WTC11 (cell line): ENCODE measurements at regions not wholly inside any gene's neighbourhood (a gene's known extent, or its start where the extent isn't known, plus 50 kb on each side); places are given as distances from the start of the nearest gene placed in this dataset.

Experiments used
- ATAC-seq: fragments of 200-7000 bp; cut with Tn5 transposase; 2 replicates; pipeline ENCODE4 v1.10.0; 2021; ENCODE audit warnings: mild to moderate bottlenecking, moderate library complexity
- CTCF ChIA-PET: fragments of 300-600 bp; sonication (Branson Sonifier 250); formaldehyde crosslinking; loops from one replicate; lab custom pipeline; 2021; ENCODE audit warnings: antibody characterized with exemption; lab: Charles Lee
- POLR2A ChIA-PET: fragments of 350-600 bp; sonication (Branson Sonifier 250); formaldehyde crosslinking; loops from one replicate; lab custom pipeline; 2021; ENCODE audit warnings: antibody characterized with exemption; lab: Charles Lee
- DNase-seq: peaks from one replicate; pipeline ENCODE4 v3.0.0; 2021; ENCODE audit warnings: low spot score
- H3K27ac Mint-ChIP-seq: 2 replicates; pipeline ENCODE4 v1.8.0; 2021; ENCODE audit warnings: mixed read lengths
- H3K27me3 Mint-ChIP-seq: 2 replicates; pipeline ENCODE4 v1.8.0; 2021; ENCODE audit warnings: low read depth, mild to moderate bottlenecking, moderate library complexity, mixed read lengths
- H3K36me3 Mint-ChIP-seq: 2 replicates; pipeline ENCODE4 v1.8.0; 2021; ENCODE audit warnings: mixed read lengths
- H3K4me1 Mint-ChIP-seq: 2 replicates; pipeline ENCODE4 v1.8.0; 2022; ENCODE audit warnings: mixed read lengths
- H3K4me3 Mint-ChIP-seq: 2 replicates; pipeline ENCODE4 v1.8.0; 2021; ENCODE audit warnings: mild to moderate bottlenecking, moderate library complexity, mixed read lengths
- H3K9me3 Mint-ChIP-seq: 2 replicates; pipeline ENCODE4 v1.8.0; 2021; ENCODE audit warnings: mixed read lengths
- ATF2 ChIP-seq: sonication (generic); formaldehyde crosslinking; IDR thresholded peaks from 2 replicates; pipeline ENCODE4 v1.8.1; 2022; ENCODE audit warnings: low read depth, missing genetic modification reagents, borderline replicate concordance
- CREB1 ChIP-seq: sonication (generic); formaldehyde crosslinking; IDR thresholded peaks from 2 replicates; pipeline ENCODE4 v1.8.0; 2023; ENCODE audit warnings: mild to moderate bottlenecking, missing genetic modification reagents
- ELF4 ChIP-seq: sonication (generic); formaldehyde crosslinking; IDR thresholded peaks from 2 replicates; pipeline ENCODE4 v1.8.1; 2022; ENCODE audit warnings: low read depth, mild to moderate bottlenecking, moderate library complexity, missing genetic modification reagents
- EMX1 ChIP-seq: fragments of 250-450 bp; sonication (Bioruptor Pico); IDR thresholded peaks from 2 replicates; pipeline ENCODE4 v1.8.0; 2021; ENCODE audit warnings: mild to moderate bottlenecking
- FOXP4 ChIP-seq: sonication (generic); formaldehyde crosslinking; IDR thresholded peaks from 2 replicates; pipeline ENCODE4 v1.8.0; 2022; ENCODE audit warnings: mild to moderate bottlenecking, missing genetic modification reagents
- GABPB1 ChIP-seq: sonication (generic); formaldehyde crosslinking; IDR thresholded peaks from 2 replicates; pipeline ENCODE4 v1.8.1; 2023; ENCODE audit warnings: mild to moderate bottlenecking, missing genetic modification reagents
- GRHL2 ChIP-seq: fragments of 250-450 bp; sonication (Bioruptor Pico); IDR thresholded peaks from 2 replicates; pipeline ENCODE4 v1.8.0; 2022; ENCODE audit warnings: mild to moderate bottlenecking, moderate library complexity; ENCODE audit not compliant: insufficient replicate concordance, severe bottlenecking
- MLX ChIP-seq: sonication (generic); formaldehyde crosslinking; IDR thresholded peaks from 2 replicates; pipeline ENCODE4 v1.8.1; 2023; ENCODE audit warnings: mild to moderate bottlenecking, missing genetic modification reagents, moderate library complexity
- MXD4 ChIP-seq: fragments of 250-450 bp; sonication (Bioruptor Pico); IDR thresholded peaks from 2 replicates; pipeline ENCODE4 v1.8.0; 2021; ENCODE audit warnings: mild to moderate bottlenecking, moderate library complexity, borderline replicate concordance
- MYBL2 ChIP-seq: sonication (generic); formaldehyde crosslinking; IDR thresholded peaks from 2 replicates; pipeline ENCODE4 v1.8.1; 2023; ENCODE audit warnings: mild to moderate bottlenecking, moderate library complexity, missing genetic modification reagents
- NFE2L1 ChIP-seq: sonication (generic); formaldehyde crosslinking; IDR thresholded peaks from 2 replicates; pipeline ENCODE4 v1.8.1; 2023; ENCODE audit warnings: missing genetic modification reagents
- PRRX2 ChIP-seq: fragments of 250-450 bp; sonication (Bioruptor Pico); IDR thresholded peaks from 2 replicates; pipeline ENCODE4 v1.8.0; 2021; ENCODE audit warnings: mild to moderate bottlenecking
- SOX15 ChIP-seq: fragments of 250-450 bp; sonication (Bioruptor Pico); IDR thresholded peaks from 2 replicates; pipeline ENCODE4 v1.9.0; 2021; ENCODE audit warnings: mild to moderate bottlenecking
- USF2 ChIP-seq: sonication (generic); formaldehyde crosslinking; IDR thresholded peaks from 2 replicates; pipeline ENCODE4 v1.8.1; 2023; ENCODE audit warnings: mild to moderate bottlenecking, missing genetic modification reagents, moderate library complexity
- ZNF121 ChIP-seq: sonication (generic); formaldehyde crosslinking; IDR thresholded peaks from 2 replicates; pipeline ENCODE4 v1.8.0; 2023; ENCODE audit warnings: missing genetic modification reagents
- ZNF281 ChIP-seq: sonication (generic); formaldehyde crosslinking; IDR thresholded peaks from 2 replicates; pipeline ENCODE4 v1.8.0; 2023; ENCODE audit warnings: mild to moderate bottlenecking, missing genetic modification reagents
- ZNF317 ChIP-seq: sonication (generic); formaldehyde crosslinking; IDR thresholded peaks from 2 replicates; pipeline ENCODE4 v1.8.1; 2023; ENCODE audit warnings: low read depth, mild to moderate bottlenecking, moderate library complexity, missing genetic modification reagents, borderline replicate concordance
- ZNF671 ChIP-seq: fragments of 250-450 bp; sonication (Bioruptor Pico); IDR thresholded peaks from 2 replicates; pipeline ENCODE4 v1.8.0; 2021; ENCODE audit warnings: mild to moderate bottlenecking
- TF ChIP-seq, protein P1 (sequence below): fragments of 250-450 bp; sonication (Bioruptor Pico); IDR thresholded peaks from 2 replicates; pipeline ENCODE4 v1.8.0; 2021; ENCODE audit warnings: mild to moderate bottlenecking
- TF ChIP-seq, protein P2 (sequence below): sonication (generic); formaldehyde crosslinking; IDR thresholded peaks from 2 replicates; pipeline ENCODE4 v1.8.0; 2023; ENCODE audit warnings: missing genetic modification reagents, mild to moderate bottlenecking, borderline replicate concordance

DNA sequence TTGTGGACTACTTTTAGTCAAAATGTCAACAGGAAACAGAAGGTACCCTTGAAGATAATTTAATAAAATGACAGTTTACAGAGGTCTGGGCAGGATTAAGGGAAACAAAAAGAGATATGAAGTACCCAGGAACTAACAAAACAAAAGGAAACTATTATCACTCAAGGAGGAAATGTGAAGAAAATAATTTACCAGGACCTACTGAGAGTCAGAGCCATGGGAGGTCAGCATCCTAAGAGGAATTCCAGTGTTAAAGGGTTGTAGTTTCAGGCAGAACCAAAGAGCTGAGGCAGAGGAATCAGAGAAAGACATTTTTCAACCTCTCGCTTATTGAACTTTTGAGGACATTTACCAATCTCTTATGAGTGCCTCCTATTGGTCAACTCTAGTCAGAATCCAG, 408.9 kb upstream of the CBLB start (continued):
- no peak for TF ChIP-seq MXD4 (CRISPR knock-in tag)
- TF ChIP-seq ATF2 (CRISPR knock-in tag) = no peak

- no peak overlapping the region for H3K27ac Mint-ChIP-seq
- peaks cover 4% of the 10 kb centered on the region; the same call in 1 of the 2 replicates for H3K9me3 Mint-ChIP-seq
- ChIA-PET POLR2A (no interaction called here), CTCF (no interaction called here)
- 0 out of 2 replicates have a peak, but pooled peaks cover 3% of the 10 kb centered on the region for H3K4me1 Mint-ChIP-seq
- TF ChIP-seq, protein P1, sequence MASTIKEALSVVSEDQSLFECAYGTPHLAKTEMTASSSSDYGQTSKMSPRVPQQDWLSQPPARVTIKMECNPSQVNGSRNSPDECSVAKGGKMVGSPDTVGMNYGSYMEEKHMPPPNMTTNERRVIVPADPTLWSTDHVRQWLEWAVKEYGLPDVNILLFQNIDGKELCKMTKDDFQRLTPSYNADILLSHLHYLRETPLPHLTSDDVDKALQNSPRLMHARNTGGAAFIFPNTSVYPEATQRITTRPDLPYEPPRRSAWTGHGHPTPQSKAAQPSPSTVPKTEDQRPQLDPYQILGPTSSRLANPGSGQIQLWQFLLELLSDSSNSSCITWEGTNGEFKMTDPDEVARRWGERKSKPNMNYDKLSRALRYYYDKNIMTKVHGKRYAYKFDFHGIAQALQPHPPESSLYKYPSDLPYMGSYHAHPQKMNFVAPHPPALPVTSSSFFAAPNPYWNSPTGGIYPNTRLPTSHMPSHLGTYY (CRISPR knock-in tag) = no peak
- TF ChIP-seq CREB1 (CRISPR knock-in tag) (no peak), ZNF281 (CRISPR knock-in tag) (no peak), GABPB1 (CRISPR knock-in tag) (no peak), ZNF317 (no peak), ELF4 (CRISPR knock-in tag) (no peak), MXD4 (CRISPR knock-in tag) (no peak), MLX (CRISPR knock-in tag) (no peak), ZNF121 (CRISPR knock-in tag) (no peak), MYBL2 (no peak), NFE2L1 (no peak), GRHL2 (CRISPR knock-in tag) (no peak), EMX1 (CRISPR knock-in tag) (no peak), PRRX2 (no peak), USF2 (CRISPR knock-in tag) (no peak), FOXP4 (CRISPR knock-in tag) (no peak), ZNF671 (CRISPR knock-in tag) (no peak), SOX15 (CRISPR knock-in tag) (no peak)
- TF ChIP-seq, protein P2, sequence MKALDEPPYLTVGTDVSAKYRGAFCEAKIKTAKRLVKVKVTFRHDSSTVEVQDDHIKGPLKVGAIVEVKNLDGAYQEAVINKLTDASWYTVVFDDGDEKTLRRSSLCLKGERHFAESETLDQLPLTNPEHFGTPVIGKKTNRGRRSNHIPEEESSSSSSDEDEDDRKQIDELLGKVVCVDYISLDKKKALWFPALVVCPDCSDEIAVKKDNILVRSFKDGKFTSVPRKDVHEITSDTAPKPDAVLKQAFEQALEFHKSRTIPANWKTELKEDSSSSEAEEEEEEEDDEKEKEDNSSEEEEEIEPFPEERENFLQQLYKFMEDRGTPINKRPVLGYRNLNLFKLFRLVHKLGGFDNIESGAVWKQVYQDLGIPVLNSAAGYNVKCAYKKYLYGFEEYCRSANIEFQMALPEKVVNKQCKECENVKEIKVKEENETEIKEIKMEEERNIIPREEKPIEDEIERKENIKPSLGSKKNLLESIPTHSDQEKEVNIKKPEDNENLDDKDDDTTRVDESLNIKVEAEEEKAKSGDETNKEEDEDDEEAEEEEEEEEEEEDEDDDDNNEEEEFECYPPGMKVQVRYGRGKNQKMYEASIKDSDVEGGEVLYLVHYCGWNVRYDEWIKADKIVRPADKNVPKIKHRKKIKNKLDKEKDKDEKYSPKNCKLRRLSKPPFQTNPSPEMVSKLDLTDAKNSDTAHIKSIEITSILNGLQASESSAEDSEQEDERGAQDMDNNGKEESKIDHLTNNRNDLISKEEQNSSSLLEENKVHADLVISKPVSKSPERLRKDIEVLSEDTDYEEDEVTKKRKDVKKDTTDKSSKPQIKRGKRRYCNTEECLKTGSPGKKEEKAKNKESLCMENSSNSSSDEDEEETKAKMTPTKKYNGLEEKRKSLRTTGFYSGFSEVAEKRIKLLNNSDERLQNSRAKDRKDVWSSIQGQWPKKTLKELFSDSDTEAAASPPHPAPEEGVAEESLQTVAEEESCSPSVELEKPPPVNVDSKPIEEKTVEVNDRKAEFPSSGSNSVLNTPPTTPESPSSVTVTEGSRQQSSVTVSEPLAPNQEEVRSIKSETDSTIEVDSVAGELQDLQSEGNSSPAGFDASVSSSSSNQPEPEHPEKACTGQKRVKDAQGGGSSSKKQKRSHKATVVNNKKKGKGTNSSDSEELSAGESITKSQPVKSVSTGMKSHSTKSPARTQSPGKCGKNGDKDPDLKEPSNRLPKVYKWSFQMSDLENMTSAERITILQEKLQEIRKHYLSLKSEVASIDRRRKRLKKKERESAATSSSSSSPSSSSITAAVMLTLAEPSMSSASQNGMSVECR (CRISPR knock-in tag) = no peak
- no peak for DNase-seq
- H3K36me3 Mint-ChIP-seq = no peaks in the 10 kb centered on the region
- H3K4me3 Mint-ChIP-seq = no peak overlapping the region
- H3K27me3 Mint-ChIP-seq = no peaks in the 10 kb centered on the region
- no peak for ATAC-seq
Observed at GRCh38 chr3:106281221-106281620, 412.4 kb upstream of the CBLB start.
